Activated naive CD4-positive, alpha-beta T cell treated with anti-CD3 and anti-CD28 coated beads, Interleukin-2, amount 50 U/mL, for 72 hours (primary cell): ENCODE measurements at regions not wholly inside any gene's neighbourhood (a gene's known extent, or its start where the extent isn't known, plus 50 kb on each side); places are given as distances from the start of the nearest gene placed in this dataset.

Experiments
- ATAC-seq, 2 donors: fragments of 150-1000 bp; cut with Tn5 transposase; 2 replicates each; pipeline ENCODE4 v1.10.0; 2021; ENCODE audit warnings: mild to moderate bottlenecking in 2 of 2, moderate library complexity in 2 of 2
- DNase-seq, 2 donors: peaks; one replicate each; pipeline ENCODE4 v3.0.0; 2021 to 2022; ENCODE audit warnings: low spot score in 2 of 2
- H3K27ac Mint-ChIP-seq, 2 donors: one replicate each; pipeline ENCODE4 v1.8.0; 2022; ENCODE audit warnings: mild to moderate bottlenecking in 2 of 2, mixed read lengths in 2 of 2
- H3K36me3 Mint-ChIP-seq, 2 donors: one replicate each; pipeline ENCODE4 v1.8.0; 2022; ENCODE audit warnings: mixed read lengths in 2 of 2
- H3K9me3 Mint-ChIP-seq, 2 donors: one replicate each; pipeline ENCODE4 v1.8.0; 2022; ENCODE audit warnings: mixed read lengths in 2 of 2

- H3K27ac Mint-ChIP-seq, result no peak overlapping the region
- H3K36me3 Mint-ChIP-seq, result peaks cover 10% of the 10 kb centered on the region in 2 donors
- no peak for ATAC-seq
- DNase-seq, result no peak
- H3K9me3 Mint-ChIP-seq, result peaks cover 5 to 11% of the 10 kb centered on the region in 2 donors
Measured at GRCh38 chr3:187836823-187837770, 91.8 kb upstream of the BCL6 start.

GRCh38 chr3:187838016-187838540, 92.8 kb upstream of the BCL6 start:
- DNase-seq, result no peak
- Mint-ChIP-seq H3K27ac (no peak overlapping the region), H3K36me3 (peaks cover 10% of the 10 kb centered on the region in 2 donors), H3K9me3 (peaks cover 5 to 11% of the 10 kb centered on the region in 2 donors)
- ATAC-seq, result no peak

DNA sequence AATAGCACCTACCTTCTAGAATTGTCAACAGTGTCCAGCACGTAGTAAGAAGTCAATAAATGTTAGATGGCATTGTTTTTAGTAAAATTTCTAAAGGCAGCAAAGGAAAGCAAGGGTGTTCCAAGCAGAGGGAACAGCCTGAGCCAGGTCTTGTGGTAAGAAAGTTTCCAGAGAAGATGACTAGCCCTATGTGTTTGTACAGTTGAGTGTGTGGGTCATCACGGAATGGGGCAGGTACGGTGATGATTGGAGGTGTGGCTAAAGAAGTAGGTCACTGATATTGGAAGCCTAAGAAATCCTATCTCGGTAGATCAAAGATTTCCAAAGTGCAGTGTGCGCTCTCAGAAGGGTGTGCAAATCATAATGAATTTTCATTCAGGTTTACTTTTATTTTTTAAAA, 94.2 kb upstream of the BCL6 start:
- Mint-ChIP-seq H3K36me3 (peaks cover 10% of the 10 kb centered on the region in 2 donors), H3K9me3 (peaks cover 5 to 11% of the 10 kb centered on the region in 2 donors), H3K27ac (no peak overlapping the region)
- DNase-seq, result no peak
- ATAC-seq, result no peak

DNA sequence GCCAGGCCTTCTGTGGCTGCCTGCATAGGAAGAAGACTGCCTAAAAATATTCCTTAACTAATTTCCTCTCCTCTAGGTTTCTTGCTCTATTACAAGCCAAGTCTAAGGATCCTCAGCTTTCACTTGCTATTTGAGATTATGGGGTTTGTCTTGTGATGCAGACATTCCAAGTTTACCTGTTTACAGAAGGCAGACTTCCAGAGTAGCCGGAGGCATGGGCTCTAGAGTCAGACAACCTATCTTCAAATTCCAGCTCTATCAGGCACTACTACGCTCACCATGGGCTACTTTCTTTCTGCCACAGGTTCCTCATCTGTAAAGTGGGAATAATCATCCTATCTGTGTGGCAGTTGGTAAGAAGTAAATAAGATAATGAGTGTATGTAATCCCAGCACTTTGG, 95.6 kb upstream of the BCL6 start:
- Mint-ChIP-seq H3K27ac (no peak overlapping the region), H3K36me3 (no peaks in the 10 kb centered on the region), H3K9me3 (no peaks in the 10 kb centered on the region)
- ATAC-seq, result no peak
- DNase-seq, result no peak

- Mint-ChIP-seq H3K36me3 (no peaks in the 10 kb centered on the region), H3K27ac (no peak overlapping the region), H3K9me3 (no peaks in the 10 kb centered on the region)
- no peak for DNase-seq
- peak; percentile 49 to 61 for ATAC-seq
Measured at GRCh38 chr3:187841560-187841959, 96.3 kb upstream of the BCL6 start.

- no peak for DNase-seq
- Mint-ChIP-seq H3K27ac (no peak overlapping the region), H3K36me3 (no peaks in the 10 kb centered on the region), H3K9me3 (peaks cover 0 to 1% of the 10 kb centered on the region in 2 donors)
- no peak for ATAC-seq
Measured at GRCh38 chr3:187843654-187844053, 98.4 kb upstream of the BCL6 start.

GRCh38 chr3:187844708-187845107, 99.4 kb upstream of the BCL6 start:
- DNase-seq (no peak), ATAC-seq (no peak)
- H3K36me3 Mint-ChIP-seq, result peaks cover 0 to under 1% of the 10 kb centered on the region in 2 donors
- H3K27ac Mint-ChIP-seq, result no peak overlapping the region
- peaks cover 0 to 10% of the 10 kb centered on the region in 2 donors for H3K9me3 Mint-ChIP-seq

DNA sequence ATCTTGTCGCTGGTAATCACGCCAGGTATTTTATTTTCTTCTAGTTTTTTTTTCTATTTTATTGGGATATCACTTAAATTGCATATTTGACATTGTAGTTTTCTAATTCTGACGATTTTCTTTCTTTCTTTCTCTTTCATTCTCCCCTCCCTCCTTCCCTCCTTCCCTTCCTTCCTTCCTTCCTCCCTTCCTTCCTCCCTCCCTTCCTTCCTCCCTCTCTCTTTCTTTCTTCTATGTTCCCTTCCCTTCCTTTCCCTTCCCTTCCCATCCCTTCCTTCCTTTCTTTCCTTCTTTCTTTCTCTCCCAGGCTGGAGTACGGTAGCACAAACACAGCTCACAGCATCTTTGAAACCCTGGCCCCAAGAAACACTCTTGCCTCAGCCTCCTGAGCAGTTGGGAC, 100.6 kb upstream of the BCL6 start:
- Mint-ChIP-seq H3K36me3 (peaks cover 0 to 11% of the 10 kb centered on the region in 2 donors), H3K27ac (no peak overlapping the region), H3K9me3 (peaks cover 0 to 21% of the 10 kb centered on the region in 2 donors)
- ATAC-seq (no peak), DNase-seq (no peak)

DNA sequence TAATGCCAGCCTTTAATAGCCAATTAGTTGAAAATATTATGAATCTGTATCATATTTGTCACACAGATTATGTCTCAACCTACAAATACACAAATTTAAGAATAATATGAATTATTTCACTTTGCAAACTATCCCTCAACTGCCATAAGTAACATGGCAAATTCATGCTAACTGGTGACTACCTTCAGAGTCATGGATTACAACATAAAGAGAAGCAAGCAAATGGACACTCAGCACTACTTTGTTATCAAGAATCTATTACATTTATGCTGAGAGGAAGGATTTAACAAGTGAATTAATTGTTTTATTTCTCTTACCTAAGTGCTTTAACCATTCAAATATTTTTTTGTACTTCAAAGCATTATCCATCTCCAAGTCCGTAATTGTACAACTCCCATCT, 103.1 kb upstream of the BCL6 start:
- ATAC-seq, result no peak
- no peak for DNase-seq
- Mint-ChIP-seq H3K9me3 (peaks cover 5 to 34% of the 10 kb centered on the region in 2 donors), H3K36me3 (peaks cover 9 to 35% of the 10 kb centered on the region in 2 donors), H3K27ac (no peak overlapping the region)

DNA sequence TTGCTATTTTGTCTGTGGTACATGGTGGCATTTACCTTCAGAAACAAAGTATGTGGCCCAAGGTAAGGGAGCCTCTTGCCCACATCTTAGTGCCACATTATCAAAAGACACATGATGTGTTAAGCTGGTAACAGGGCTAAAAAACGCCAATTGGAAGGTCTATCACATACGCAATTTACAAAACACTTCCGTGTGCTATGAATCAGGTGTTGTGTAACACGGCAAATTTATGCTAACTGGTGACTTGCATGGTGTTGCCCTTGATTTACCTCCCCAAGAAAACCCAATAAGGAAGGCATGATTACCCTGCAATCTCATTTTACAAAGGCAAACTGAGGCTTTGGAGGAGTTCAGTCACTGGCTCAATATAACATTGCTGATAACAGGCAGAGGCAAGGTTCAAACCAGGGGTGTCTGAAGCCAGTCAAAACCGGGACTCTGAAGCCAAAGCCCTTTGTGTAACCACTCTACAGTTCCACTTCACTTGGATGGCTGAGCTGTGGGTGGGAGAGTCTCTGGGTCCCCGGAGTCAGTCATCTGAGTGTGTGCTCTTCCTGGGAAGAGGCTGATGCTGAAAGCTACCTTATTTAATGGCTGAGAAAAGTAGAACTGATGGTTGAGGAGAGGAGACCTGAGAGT, 103.9 kb upstream of the BCL6 start:
- no peak for ATAC-seq
- no peak for DNase-seq
- H3K27ac Mint-ChIP-seq, result no peak overlapping the region
- H3K9me3 Mint-ChIP-seq, result peaks cover 5 to 34% of the 10 kb centered on the region in 2 donors
- peaks cover 9 to 40% of the 10 kb centered on the region in 2 donors for H3K36me3 Mint-ChIP-seq

DNA sequence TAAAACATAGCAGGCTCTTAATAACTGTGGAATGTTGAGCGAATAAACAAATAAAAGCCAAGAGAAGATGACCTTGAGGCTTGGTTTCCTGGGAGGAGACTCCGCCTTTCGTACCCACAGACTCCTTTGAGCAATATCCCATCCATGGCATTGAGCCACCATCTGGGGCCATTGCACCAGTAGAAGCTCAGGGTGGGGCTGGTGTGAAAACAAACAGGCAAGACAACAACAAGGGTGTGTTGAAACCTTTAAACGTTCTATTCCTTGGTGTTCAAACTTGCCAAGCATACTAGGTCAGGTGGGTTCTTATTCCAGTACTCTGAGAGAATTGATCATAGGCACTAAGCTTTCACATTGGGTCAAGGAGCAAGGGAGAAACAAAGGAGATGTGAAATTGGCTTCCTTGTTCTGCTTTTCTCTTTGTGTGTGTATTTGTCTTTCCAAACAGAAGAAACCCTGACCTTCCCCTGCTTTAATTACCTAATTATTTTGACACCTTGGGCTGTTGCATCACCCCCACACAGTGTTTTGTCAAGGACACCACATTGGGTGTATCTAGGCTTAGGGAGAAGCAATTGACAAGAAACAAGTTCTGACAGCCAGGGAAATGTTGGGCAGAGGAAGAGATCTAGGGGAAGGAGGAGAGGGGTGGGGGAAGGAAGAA, 105.1 kb upstream of the BCL6 start:
- peaks cover 9 to 40% of the 10 kb centered on the region in 2 donors for H3K36me3 Mint-ChIP-seq
- no peak for ATAC-seq
- H3K9me3 Mint-ChIP-seq, result peaks cover 5 to 34% of the 10 kb centered on the region in 2 donors
- no peak for DNase-seq
- H3K27ac Mint-ChIP-seq, result no peak overlapping the region

DNA sequence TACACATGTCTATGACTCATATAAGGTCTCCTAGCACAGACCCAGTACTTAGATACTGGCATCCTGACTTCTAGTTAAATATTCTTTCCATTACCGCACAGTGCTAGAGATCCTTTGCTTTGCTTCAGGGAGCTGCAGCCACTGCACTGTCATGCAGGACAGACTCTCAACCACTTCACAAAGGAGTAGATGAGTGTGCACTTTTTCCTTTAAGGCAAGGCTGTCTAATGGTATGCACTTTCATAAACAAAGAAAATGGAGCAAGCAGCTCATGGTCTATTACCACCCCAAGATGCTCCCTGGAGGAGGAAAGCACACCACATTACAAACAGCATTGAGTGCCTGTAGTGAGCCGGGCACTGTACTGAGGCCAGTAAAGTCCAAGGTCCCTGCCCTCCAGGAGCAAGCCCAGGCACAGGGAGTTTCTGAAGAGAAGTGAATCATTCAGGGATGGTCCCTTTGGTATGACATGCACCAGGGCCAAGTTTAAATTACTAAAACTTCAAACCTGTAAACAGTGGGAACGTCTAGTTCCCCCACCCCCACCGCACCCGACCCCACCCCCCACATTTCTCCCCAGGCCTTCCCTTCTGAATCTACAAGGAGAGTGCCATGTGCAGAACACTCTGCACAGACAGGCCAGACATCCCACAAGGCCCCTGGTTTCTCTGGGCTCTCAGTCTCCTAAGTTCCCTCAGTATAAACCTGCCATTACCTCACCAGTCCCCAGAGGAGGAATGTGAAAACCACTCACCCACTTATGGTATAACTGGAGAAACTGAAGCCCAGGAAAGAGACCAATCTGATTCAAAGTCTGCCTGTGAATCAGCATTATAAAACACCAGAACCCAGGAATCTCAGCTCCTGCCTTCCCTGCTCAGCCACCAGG, 107.8 kb upstream of the BCL6 start:
- Mint-ChIP-seq H3K9me3 (peaks cover 5 to 34% of the 10 kb centered on the region in 2 donors), H3K27ac (peak overlapping the region in 1 of 2 donors; percentile 50), H3K36me3 (peaks cover 9 to 40% of the 10 kb centered on the region in 2 donors)
- DNase-seq (no peak), ATAC-seq (peak; percentile 66 to 84)

DNA sequence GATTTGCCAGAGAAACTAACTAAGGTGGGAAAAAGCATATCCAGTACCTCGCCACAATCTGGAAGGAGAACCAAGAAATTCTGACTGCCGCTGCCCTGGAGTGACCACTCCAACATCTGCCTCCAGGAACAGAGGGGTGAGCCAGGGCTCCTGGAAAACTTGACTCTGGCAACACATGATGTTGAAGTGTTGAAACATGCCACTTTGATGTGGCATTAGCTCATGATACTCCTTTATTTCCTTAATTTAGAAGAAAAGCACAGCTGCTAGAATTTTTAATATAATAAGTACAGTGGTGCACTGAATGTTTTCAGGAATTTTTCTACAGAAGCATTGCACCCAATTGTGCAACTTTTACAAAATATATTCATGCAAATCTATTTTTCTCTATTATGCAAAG, 109.9 kb upstream of the BCL6 start:
- DNase-seq, result no peak
- Mint-ChIP-seq H3K9me3 (peaks cover 5 to 23% of the 10 kb centered on the region in 2 donors), H3K27ac (no peak overlapping the region), H3K36me3 (peaks cover 9 to 43% of the 10 kb centered on the region in 2 donors)
- no peak for ATAC-seq

DNA sequence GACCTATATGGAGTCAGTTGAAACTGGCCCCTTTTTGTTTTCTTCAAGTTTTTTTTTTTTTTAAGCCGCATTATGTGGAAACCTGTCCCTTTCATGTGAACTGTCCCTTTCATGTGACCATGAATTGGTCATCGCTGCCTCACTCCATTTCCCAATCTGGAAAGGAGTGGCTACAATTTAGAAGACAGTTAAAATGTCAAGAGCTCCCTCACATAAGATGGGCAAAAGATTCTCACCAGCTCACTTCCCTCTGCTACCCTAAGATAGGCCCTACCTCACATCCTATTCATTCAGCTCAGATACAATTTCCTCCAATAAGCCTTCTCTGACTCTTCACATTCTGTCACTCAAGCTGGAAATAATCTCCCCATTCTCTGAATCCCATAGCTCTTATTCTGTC, 111.3 kb upstream of the BCL6 start:
- peaks cover 12 to 23% of the 10 kb centered on the region in 2 donors for H3K9me3 Mint-ChIP-seq

GRCh38 chr3:187858041-187858440, 112.8 kb upstream of the BCL6 start:
- Mint-ChIP-seq H3K9me3 (peaks cover 12 to 18% of the 10 kb centered on the region in 2 donors), H3K27ac (no peak overlapping the region), H3K36me3 (peaks cover 11 to 35% of the 10 kb centered on the region in 2 donors)
- ATAC-seq (no peak), DNase-seq (no peak)

More for the DNA sequence above, 111.3 kb upstream of the BCL6 start:
- DNase-seq (no peak), ATAC-seq (no peak)
- H3K36me3 Mint-ChIP-seq, result peaks cover 19 to 43% of the 10 kb centered on the region in 2 donors
- H3K27ac Mint-ChIP-seq, result no peak overlapping the region

GRCh38 chr3:187858711-187859110, 113.4 kb upstream of the BCL6 start:
- peaks cover 12 to 18% of the 10 kb centered on the region in 2 donors for H3K9me3 Mint-ChIP-seq
- no peak overlapping the region for H3K27ac Mint-ChIP-seq
- no peak for DNase-seq
- no peak for ATAC-seq
- peaks cover 11 to 29% of the 10 kb centered on the region in 2 donors for H3K36me3 Mint-ChIP-seq
